Right ventricle myocardium superior (tissue), 1 donor: ENCODE measurements at regions not wholly inside any gene's neighbourhood (a gene's known extent, or its start where the extent isn't known, plus 50 kb on each side); places are given as distances from the start of the nearest gene placed in this dataset.
A peak's percentile ranks its signal among the peaks of the same experiment; 100 is the strongest.

ENCODE experiments used
- ATAC-seq: fragments of 200-7000 bp; cut with Tn5 transposase; one replicate; pipeline ENCODE4 v1.9.1; 2020; ENCODE audit warnings: mild to moderate bottlenecking; ENCODE audit not compliant: poor library complexity
- DNase-seq: peaks from one replicate; pipeline ENCODE4 v3.0.0-alpha.2; 2020
- intact Hi-C: fragments of 100-400 bp; cut with DNase I; formaldehyde crosslinking; loops from one replicate; pipeline ENCODE4 v1.11.2; 2022
- donor health status: DM: no; HTN: yes; CAD: no; lungs with severe emphysema.

DNA sequence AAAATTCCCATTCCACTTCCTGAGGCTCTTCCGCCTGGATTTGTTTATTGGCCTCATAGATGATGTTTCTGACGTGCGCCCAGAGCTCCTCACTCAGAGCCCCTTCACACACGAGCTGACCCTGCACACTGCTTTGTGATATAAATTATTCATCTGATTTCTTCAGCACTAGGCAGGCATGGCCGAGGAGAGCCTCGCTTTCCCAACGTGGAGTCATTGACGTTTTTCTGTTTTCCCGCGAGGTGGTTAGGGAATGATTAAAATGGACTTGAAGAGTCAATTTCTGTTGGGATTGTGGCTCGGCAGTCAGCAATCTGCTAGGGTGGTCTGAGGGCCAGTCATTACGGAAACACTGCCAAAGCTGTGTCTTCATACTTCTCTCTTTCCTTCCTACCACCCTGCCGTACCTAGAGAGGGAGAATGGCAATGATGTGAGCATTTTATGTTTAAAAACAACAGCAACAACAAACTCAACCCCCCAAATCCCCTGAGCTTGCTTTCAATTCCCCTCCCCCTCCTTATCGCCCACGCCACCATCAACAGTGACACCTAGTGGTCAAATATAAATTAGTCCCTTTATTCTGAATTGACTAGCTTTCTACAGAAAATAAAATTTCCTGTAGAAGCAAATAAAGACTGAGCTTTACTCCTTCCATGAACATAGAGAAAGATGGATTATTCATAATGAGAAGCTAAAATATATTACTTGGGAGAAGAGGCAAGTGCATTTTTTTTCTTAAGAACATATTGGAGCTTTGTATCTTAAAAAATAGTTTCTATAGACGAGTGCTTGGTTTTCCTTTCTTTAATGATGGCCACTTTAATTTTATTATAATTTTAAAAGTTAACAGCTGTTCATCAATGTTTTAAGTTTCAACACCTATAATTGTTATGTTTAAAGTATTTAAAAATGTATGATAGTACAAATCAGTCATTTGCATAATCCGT lies 285.1 kb downstream of the MTX2 start:
- DNase-seq (peak; percentile 40), ATAC-seq (peak; percentile 86)
- intact Hi-C loops, result loop anchor here (5.0 kb wide), 3 partner anchors 83 to 412 kb away; no protein-coding TSS in a partner anchor

DNA sequence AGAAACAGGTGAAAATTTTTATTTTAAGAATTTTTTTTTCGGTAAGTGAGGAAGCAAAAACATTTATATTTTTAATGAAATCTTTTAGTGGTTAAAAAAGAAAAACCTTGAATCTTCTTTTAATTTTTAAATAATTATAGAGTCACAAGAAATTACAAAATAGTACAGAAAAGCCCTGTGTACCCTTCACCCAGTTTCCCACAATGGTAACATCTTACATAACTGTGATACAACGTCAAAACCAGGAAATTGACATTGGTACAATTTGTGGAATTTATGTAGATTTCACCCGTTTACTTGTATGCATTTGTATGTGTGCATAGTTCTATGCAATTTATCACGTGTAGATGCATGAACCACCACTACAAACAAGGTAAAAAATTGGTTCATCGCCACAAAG lies 285.9 kb downstream of the MTX2 start:
- intact Hi-C loops, result loop anchor here (5.0 kb wide), 1 partner anchor 82 kb away; no protein-coding TSS in a partner anchor
- no peak for ATAC-seq
- DNase-seq, result no peak

- ATAC-seq (no peak), DNase-seq (no peak)
- intact Hi-C loops, result loop anchor here (5.0 kb wide), 1 partner anchor 82 kb away; no protein-coding TSS in a partner anchor
Observed at GRCh38 chr2:176555781-176556180, 286.5 kb downstream of the MTX2 start.

GRCh38 chr2:176556373-176556772 lies 287.1 kb downstream of the MTX2 start:
- intact Hi-C loops, result loop anchor here (5.0 kb wide), 1 partner anchor 81 kb away; no protein-coding TSS in a partner anchor
- DNase-seq (no peak), ATAC-seq (no peak)

- intact Hi-C loops, result loop anchor here (5.0 kb wide), 1 partner anchor 79 kb away; no protein-coding TSS in a partner anchor
- no peak for ATAC-seq
- DNase-seq, result no peak
Observed at GRCh38 chr2:176557821-176558220, 288.6 kb downstream of the MTX2 start.

DNA sequence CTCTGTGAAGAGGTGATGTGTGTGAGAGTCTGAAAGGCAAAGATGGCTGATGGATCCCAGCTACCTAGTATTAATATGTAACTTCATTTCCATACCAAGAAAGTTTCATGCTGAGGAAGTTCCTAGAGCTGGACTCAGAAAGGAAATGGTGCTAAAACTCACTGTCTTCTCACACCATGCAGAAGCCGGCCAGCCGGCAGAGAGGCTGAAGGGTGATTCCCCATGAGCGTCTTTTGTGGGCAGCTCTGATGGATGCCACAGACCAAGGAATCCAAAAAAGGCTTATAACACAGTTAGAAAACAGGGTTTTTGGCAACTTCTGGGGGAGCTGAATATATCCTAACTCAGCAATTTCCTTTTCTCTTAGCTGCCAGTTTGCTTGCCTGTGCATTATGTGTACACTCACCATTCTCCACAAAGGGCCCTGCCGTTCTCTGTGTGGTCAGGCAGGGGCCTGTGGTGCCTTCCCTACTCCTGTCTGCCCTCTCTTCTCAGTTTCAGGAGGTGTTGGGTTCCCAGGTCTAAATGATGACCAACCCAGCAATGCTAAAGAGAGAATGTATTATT lies 289.4 kb downstream of the MTX2 start:
- intact Hi-C loops, result loop anchor here (5.0 kb wide), 1 partner anchor 79 kb away; no protein-coding TSS in a partner anchor

GRCh38 chr2:176560296-176560695 lies 291.1 kb downstream of the MTX2 start:
- DNase-seq (no peak), ATAC-seq (no peak)
- intact Hi-C loops, result no loop called here

More for the DNA sequence above, 289.4 kb downstream of the MTX2 start:
- DNase-seq (no peak), ATAC-seq (no peak)

DNA sequence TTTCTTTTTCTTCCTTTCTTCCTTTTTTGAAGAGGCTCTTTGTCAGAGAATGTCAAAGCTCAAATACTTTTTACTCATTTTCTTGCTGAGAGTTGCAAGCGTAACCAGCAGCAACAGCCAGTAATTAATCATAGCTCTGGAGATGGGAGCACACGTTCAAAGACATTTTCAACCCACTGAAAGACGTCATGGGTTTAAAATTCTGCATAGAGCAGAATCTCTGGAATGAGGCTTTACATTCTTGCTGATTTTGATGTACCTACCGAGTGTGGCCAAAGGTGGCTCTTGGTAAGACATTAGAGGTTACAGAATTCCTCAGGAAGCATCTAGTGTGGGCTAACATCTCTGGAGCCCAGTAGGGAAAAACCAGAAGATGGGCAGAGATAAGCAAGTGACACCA lies 292.5 kb downstream of the MTX2 start:
- intact Hi-C loops, result no loop called here
- no peak for DNase-seq

DNA sequence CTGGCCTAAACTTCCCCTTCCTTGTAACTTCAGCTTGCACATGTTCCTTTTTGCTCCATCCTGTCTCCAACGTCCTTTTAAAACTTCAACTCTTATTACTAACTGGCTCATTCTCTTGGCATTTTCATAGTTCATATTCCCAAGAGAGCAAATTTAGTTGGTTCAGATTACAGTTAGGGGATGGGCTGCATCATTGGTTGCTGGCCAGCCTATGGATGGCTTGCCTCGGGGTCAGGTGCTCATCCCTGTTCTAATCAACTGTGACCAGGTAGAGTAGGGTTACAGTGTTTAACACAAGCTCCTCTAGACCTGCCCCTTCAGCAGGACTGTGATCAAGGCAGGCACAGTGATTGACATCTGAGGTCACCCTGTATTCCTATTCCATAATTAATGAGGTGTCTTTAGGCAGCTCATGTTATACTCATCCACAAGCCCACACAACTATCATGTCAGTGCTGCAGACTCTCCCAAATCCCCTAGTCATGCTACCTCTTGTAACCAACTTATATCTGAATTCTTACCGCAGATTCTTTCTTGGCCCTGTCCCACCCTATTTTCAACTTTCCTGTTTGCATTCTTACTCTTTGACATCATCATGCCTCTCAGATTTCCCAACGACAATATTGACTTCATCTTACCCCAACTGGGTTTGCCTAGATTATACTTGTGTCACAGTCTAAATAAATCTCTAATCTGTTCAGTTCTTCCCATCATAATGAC lies 293.3 kb downstream of the MTX2 start:
- ATAC-seq, result no peak
- intact Hi-C loops, result no loop called here
- no peak for DNase-seq

More for the DNA sequence above, 292.5 kb downstream of the MTX2 start:
- no peak for ATAC-seq

DNA sequence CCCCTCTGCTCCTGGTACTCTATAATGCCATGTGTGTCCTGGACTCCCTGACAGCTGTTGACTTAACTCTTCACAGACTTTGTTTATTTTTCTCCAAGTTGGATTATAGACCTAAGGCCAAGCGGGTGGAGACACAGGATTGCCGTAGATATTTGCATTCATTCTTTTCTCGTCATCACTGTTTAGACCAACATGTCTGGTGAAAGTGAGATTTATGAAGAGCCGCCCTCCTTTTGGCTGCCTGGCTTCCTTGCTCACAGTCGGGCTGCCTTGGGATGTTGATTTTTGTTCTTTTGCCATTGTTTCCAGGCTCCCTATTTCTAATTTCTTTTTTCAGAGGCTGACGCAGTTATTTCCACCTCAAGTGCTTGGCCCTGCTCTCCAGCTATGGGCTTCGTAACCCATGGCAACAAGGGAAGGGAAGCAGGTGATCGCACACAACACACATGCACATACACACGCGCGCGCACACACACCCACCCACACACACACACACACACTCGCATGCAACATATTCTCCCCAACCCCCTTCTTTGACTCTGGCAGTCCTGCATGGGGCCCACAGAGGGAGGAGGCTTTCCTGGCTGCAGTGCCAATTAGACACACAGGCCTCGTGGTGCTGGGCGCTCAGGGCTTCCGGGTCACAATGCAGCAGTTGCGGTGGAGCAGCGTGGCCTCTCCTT lies 296.5 kb downstream of the MTX2 start:
- DNase-seq, result no peak
- no peak for ATAC-seq
- intact Hi-C loops, result no loop called here

DNA sequence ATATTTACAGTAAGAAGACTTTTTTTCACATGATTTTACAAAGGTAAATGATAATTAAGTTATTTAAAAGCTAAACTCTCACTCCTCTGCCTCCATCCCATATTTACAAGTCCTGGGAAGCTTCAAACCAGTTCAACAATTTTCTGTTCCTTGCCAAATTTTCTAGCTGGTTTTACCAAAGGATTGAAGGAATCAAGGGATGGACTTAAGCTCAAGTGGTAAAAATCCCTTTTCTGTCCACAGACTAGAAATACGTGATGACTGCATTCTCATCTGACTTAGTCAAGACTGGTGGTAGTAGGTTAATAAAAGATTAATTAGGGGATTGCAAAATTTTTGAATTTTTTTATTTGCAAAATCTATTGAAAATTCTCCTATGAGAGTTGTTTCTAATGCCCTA lies 297.3 kb downstream of the MTX2 start:
- intact Hi-C loops, result no loop called here
- DNase-seq, result no peak
- ATAC-seq, result no peak

DNA sequence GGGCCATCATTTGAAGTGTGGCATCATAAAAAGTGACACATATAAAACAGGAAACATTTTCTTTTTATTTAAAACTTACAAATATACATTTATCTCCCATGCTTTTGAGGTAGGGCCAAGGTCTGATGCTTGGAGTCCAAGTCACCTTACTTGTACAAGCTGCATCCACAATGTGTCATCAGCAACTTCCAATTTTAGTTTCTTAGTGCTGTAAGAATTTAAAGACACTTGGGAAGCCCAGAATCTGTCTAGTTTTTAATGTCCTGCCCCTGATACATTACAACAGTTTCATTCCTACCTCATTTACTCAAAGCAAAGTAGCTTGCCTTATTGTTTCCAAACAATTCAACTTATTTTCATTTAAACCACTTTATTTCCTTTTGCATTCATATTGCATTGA lies 297.7 kb downstream of the MTX2 start:
- DNase-seq (no peak), ATAC-seq (no peak)
- intact Hi-C loops, result no loop called here

- ATAC-seq, result no peak
- intact Hi-C loops, result no loop called here
- no peak for DNase-seq
Observed at GRCh38 chr2:176567361-176567760, 298.1 kb downstream of the MTX2 start.

- no peak for DNase-seq
- intact Hi-C loops, result no loop called here
- ATAC-seq, result no peak
Observed at GRCh38 chr2:176569574-176569973, 300.3 kb downstream of the MTX2 start.

- no peak for DNase-seq
- intact Hi-C loops, result no loop called here
- no peak for ATAC-seq
Observed at GRCh38 chr2:176573612-176574483, 304.6 kb downstream of the MTX2 start.

DNA sequence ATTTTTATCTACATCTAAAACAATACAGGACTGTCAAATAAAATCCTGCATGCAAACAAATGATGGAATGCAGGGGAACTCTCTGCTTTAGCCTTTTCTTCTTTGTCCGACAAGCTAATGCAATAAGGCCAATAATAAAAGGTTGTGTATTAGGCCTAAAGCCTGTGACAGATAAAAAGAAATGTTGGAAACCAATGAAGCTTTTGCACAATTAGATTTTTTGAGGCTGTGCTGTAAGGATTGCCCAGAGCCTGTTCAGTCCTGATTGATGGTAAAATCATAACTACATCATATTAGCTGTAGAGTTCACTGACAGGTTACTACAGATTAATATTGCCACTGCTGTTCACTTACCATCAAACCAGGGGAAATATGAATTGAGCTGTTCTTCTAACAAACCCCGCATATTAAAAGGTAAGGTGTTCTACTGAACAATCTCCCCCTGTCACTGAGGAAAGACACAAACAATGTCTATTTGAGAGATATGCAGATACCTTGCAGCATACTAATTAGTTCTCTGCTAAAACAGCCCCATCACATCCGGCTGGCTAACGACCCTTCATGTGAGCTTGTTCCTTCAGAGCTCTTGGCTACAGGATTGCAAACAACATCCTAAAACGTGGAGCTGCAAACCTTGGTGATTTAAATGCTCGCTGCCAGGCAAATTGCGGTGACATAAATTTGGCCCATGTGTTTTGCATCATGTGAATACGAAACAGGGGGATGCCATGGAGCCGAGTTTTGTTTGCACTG lies 305.4 kb downstream of the MTX2 start:
- ATAC-seq (no peak), DNase-seq (no peak)
- intact Hi-C loops, result no loop called here

- DNase-seq, result no peak
- ATAC-seq, result no peak
- intact Hi-C loops, result no loop called here
Observed at GRCh38 chr2:176575237-176575744, 306.0 kb downstream of the MTX2 start.
